Liver (tissue), 8 donors: ENCODE measurements at regions not wholly inside any gene's neighbourhood (a gene's known extent, or its start where the extent isn't known, plus 50 kb on each side); places are given as distances from the start of the nearest gene placed in this dataset.

Experiments
- DNase-seq: peaks from one replicate; pipeline ENCODE4 v3.0.0-alpha.2; 2017; ENCODE audit warnings: low spot score
- H3K27ac ChIP-seq, 2 donors: one replicate each; pipeline ENCODE4 v1.7.0; 2013; ENCODE audit warnings: inconsistent platforms in 2 of 2, low read length in 2 of 2, control low read depth in 1 of 2, low read depth in 1 of 2, mild to moderate bottlenecking in 1 of 2
- H3K27me3 ChIP-seq, 4 donors: one replicate each; pipeline versions ENCODE4 v1.6.1 to v1.7.0; 2013; ENCODE audit warnings: low read length in 3 of 4, inconsistent platforms in 1 of 4, mild to moderate bottlenecking in 1 of 4, moderate library complexity in 1 of 4; ENCODE audit not compliant: control insufficient read depth in 4 of 4, insufficient read depth in 4 of 4
- H3K36me3 ChIP-seq, 4 donors: one replicate each; pipeline versions ENCODE4 v1.6.1 to v1.7.0; 2013; ENCODE audit warnings: low read length in 3 of 4, mild to moderate bottlenecking in 3 of 4, low read depth in 1 of 4, moderate library complexity in 1 of 4; ENCODE audit not compliant: control insufficient read depth in 4 of 4, insufficient read depth in 3 of 4
- H3K4me1 ChIP-seq, 4 donors: one replicate each; pipeline versions ENCODE4 v1.6.1 to v1.7.0; 2013; ENCODE audit warnings: low read length in 3 of 4, mild to moderate bottlenecking in 3 of 4, moderate library complexity in 1 of 4; ENCODE audit not compliant: control insufficient read depth in 4 of 4, insufficient read depth in 4 of 4
- H3K4me3 ChIP-seq, 3 donors: one replicate each; pipeline versions ENCODE4 v1.6.1 to v1.7.0; 2013; ENCODE audit warnings: low read length in 3 of 3, control low read depth in 1 of 3, low read depth in 1 of 3, mild to moderate bottlenecking in 1 of 3
- H3K9ac ChIP-seq, 2 donors: one replicate each; pipeline ENCODE4 v1.7.0; 2013; ENCODE audit warnings: low read length in 2 of 2, mild to moderate bottlenecking in 2 of 2, moderate library complexity in 2 of 2, control low read depth in 1 of 2, low read depth in 1 of 2
- H3K9me3 ChIP-seq, 4 donors: one replicate each; pipeline versions ENCODE4 v1.6.1 to v1.7.0; 2013; ENCODE audit warnings: low read length in 3 of 4; ENCODE audit not compliant: control insufficient read depth in 4 of 4
- ATF3 ChIP-seq: IDR thresholded peaks from 2 replicates; pipeline ENCODE4 v1.6.1; 2016; ENCODE audit warnings: antibody characterized with exemption
- CTCF ChIP-seq: fragments of 150-350 bp; IDR thresholded peaks from 2 replicates; pipeline ENCODE4 v1.5.1; 2017; ENCODE audit warnings: improper control_type of control experiment, low read depth, low read length; ENCODE audit not compliant: missing input control
- EGR1 ChIP-seq, 2 donors: IDR thresholded peaks; 2 replicates each; pipeline ENCODE4 v1.6.1; 2016 to 2018; ENCODE audit warnings: antibody characterized with exemption in 2 of 2, low read depth in 2 of 2
- FOXA1 ChIP-seq: IDR thresholded peaks from 2 replicates; pipeline ENCODE4 v1.6.1; 2016; ENCODE audit warnings: antibody characterized with exemption
- GABPA ChIP-seq, 2 donors: IDR thresholded peaks in 1 of 2; conservative IDR thresholded peaks in 1 of 2; 2 replicates each; pipeline ENCODE4 v1.6.1; 2016; ENCODE audit warnings: antibody characterized with exemption in 2 of 2, mild to moderate bottlenecking in 1 of 2, moderate library complexity in 1 of 2
- HNF4G ChIP-seq: IDR thresholded peaks from 2 replicates; pipeline ENCODE4 v1.6.1; 2016; ENCODE audit warnings: antibody characterized with exemption
- JUND ChIP-seq, 2 donors: IDR thresholded peaks; 2 replicates each; pipeline ENCODE4 v1.6.1; 2016; ENCODE audit warnings: antibody characterized with exemption in 2 of 2
- MAX ChIP-seq: IDR thresholded peaks from 2 replicates; pipeline ENCODE4 v1.6.1; 2016; ENCODE audit warnings: antibody characterized with exemption
- NR2F2 ChIP-seq: IDR thresholded peaks from 2 replicates; pipeline ENCODE4 v1.6.1; 2016; ENCODE audit warnings: antibody characterized with exemption
- RAD21 ChIP-seq, 2 donors: IDR thresholded peaks; 2 replicates each; pipeline ENCODE4 v1.6.1; 2016; ENCODE audit warnings: antibody characterized with exemption in 2 of 2, mild to moderate bottlenecking in 2 of 2
- RXRA ChIP-seq, 2 donors: IDR thresholded peaks; 2 replicates each; pipeline ENCODE4 v1.6.1; 2017 to 2018; ENCODE audit warnings: antibody characterized with exemption in 2 of 2, mild to moderate bottlenecking in 1 of 2
- SP1 ChIP-seq: IDR thresholded peaks from 2 replicates; pipeline ENCODE4 v1.6.1; 2018; ENCODE audit warnings: antibody characterized with exemption, mild to moderate bottlenecking
- ZBTB33 ChIP-seq: IDR thresholded peaks from 2 replicates; pipeline ENCODE4 v1.6.1; 2016; ENCODE audit warnings: antibody characterized with exemption
- WGBS: extraction: QIAGEN DNeasy Blood & Tissue Kit; methylation state at CpG from one replicate; pipeline ENCODE4 v1.1.7; 2013; 5-methylcytosine and 5-hydroxymethylcytosine counted together
- donor health status: healthy.
- donor health status: healthy.
- donor health status: healthy.
- donor health status: healthy.
- donor health status: healthy.

GRCh38 chr4:170656506-170656905, 566.8 kb upstream of the AADAT start (continued):
- TF ChIP-seq MAX (no peak), FOXA1 (no peak)

- H3K4me1 ChIP-seq = no peaks in the 10 kb centered on the region
- no peak for DNase-seq
- TF ChIP-seq CTCF (no peak), JUND (IDR thresholded peaks at IDR 0.05) (no peak), RXRA (IDR thresholded peaks at IDR 0.05) (no peak), MAX (no peak), ZBTB33 (no peak), RAD21 (IDR thresholded peaks at IDR 0.05) (no peak), ATF3 (no peak), SP1 (no peak), GABPA (IDR thresholded peaks at IDR 0.05 in 1 of 2, conservative IDR thresholded peaks at IDR 0.05 in 1 of 2) (no peak), FOXA1 (no peak)
- H3K27me3 ChIP-seq = no peaks in the 10 kb centered on the region
- no peak overlapping the region for H3K4me3 ChIP-seq
- no peak overlapping the region for H3K9ac ChIP-seq
- no peaks in the 10 kb centered on the region for H3K9me3 ChIP-seq
- no peaks in the 10 kb centered on the region for H3K36me3 ChIP-seq
- H3K27ac ChIP-seq = no peak overlapping the region
These were observed 562.8 kb upstream of the AADAT start for GRCh38 chr4:170652571-170652970.

- H3K9ac ChIP-seq = no peak overlapping the region
- TF ChIP-seq JUND (IDR thresholded peaks at IDR 0.05) (no peak), HNF4G (no peak), RAD21 (IDR thresholded peaks at IDR 0.05) (no peak), NR2F2 (no peak), FOXA1 (no peak), EGR1 (IDR thresholded peaks at IDR 0.05; ENCODE audit: low read depth in 2 of 2) (no peak), GABPA (IDR thresholded peaks at IDR 0.05 in 1 of 2, conservative IDR thresholded peaks at IDR 0.05 in 1 of 2) (no peak)
- H3K27ac ChIP-seq = no peak overlapping the region
- no peaks in the 10 kb centered on the region for H3K27me3 ChIP-seq
- no peaks in the 10 kb centered on the region for H3K9me3 ChIP-seq
- no peaks in the 10 kb centered on the region for H3K36me3 ChIP-seq
- 52% methylated on average over 1 of the region's 1 CpG for WGBS
- no peak for DNase-seq
- no peaks in the 10 kb centered on the region for H3K4me1 ChIP-seq
- no peak overlapping the region for H3K4me3 ChIP-seq
These were observed 562.0 kb upstream of the AADAT start for GRCh38 chr4:170651786-170652185.
